GM23248 (cell line): ENCODE measurements at regions not wholly inside any gene's neighbourhood (a gene's known extent, or its start where the extent isn't known, plus 50 kb on each side); places are given as distances from the start of the nearest gene placed in this dataset.
A peak's percentile ranks its signal among the peaks of the same experiment; 100 is the strongest.

Experiments used
- DNase-seq: peaks from one replicate; pipeline ENCODE4 v3.0.0-alpha.2; 2015
- H2AFZ ChIP-seq: fragments of 200-600 bp; sonication (generic); 2 replicates; pipeline ENCODE4 v1.6.1; 2016; ENCODE audit warnings: antibody characterized with exemption
- H3F3A ChIP-seq: fragments of 200-600 bp; sonication (generic); 2 replicates; pipeline ENCODE4 v1.6.1; 2016; ENCODE audit warnings: mild to moderate bottlenecking, antibody characterized with exemption, mixed run types; ENCODE audit not compliant: insufficient read depth
- H3K27ac ChIP-seq: fragments of 200-600 bp; sonication (generic); 2 replicates; pipeline ENCODE4 v1.5.1; 2016; ENCODE audit warnings: mild to moderate bottlenecking
- H3K27me3 ChIP-seq: fragments of 200-600 bp; sonication (generic); replicated peaks from 2 replicates; pipeline ENCODE4 v1.6.1; 2016; ENCODE audit warnings: mild to moderate bottlenecking; ENCODE audit not compliant: insufficient read depth
- H3K36me3 ChIP-seq: fragments of 200-600 bp; sonication (generic); 2 replicates; pipeline ENCODE4 v1.6.1; 2016; ENCODE audit warnings: low read depth, mild to moderate bottlenecking
- H3K4me1 ChIP-seq: fragments of 200-600 bp; sonication (generic); 2 replicates; pipeline ENCODE4 v1.6.1; 2016; ENCODE audit warnings: mild to moderate bottlenecking; ENCODE audit not compliant: insufficient read depth
- H3K4me2 ChIP-seq: fragments of 200-600 bp; sonication (generic); one replicate; pipeline ENCODE4 v1.6.1; 2016; ENCODE audit warnings: mild to moderate bottlenecking; ENCODE audit not compliant: unreplicated experiment
- H3K4me3 ChIP-seq: fragments of 200-600 bp; sonication (generic); 2 replicates; pipeline ENCODE4 v1.5.1; 2016; ENCODE audit warnings: mild to moderate bottlenecking
- H3K79me2 ChIP-seq: fragments of 200-600 bp; sonication (generic); 2 replicates; pipeline ENCODE4 v1.6.1; 2016; ENCODE audit warnings: mild to moderate bottlenecking; ENCODE audit not compliant: insufficient read depth
- H3K9ac ChIP-seq: fragments of 200-600 bp; sonication (generic); 2 replicates; pipeline ENCODE4 v1.6.1; 2016; ENCODE audit warnings: mild to moderate bottlenecking
- H3K9me2 ChIP-seq: fragments of 200-600 bp; sonication (generic); 2 replicates; pipeline ENCODE4 v1.6.1; 2016; ENCODE audit warnings: mixed run types, mild to moderate bottlenecking, moderate library complexity; ENCODE audit not compliant: insufficient read depth
- H3K9me3 ChIP-seq: fragments of 200-600 bp; sonication (generic); one replicate; pipeline ENCODE4 v1.6.1; 2017; ENCODE audit warnings: low read depth
- H4K20me1 ChIP-seq: fragments of 200-600 bp; sonication (generic); 2 replicates; pipeline ENCODE4 v1.6.0; 2016; ENCODE audit not compliant: insufficient read depth
- EZH2 ChIP-seq: fragments of 200-600 bp; sonication (generic); IDR thresholded peaks from 2 replicates; pipeline ENCODE4 v1.6.1; 2018; ENCODE audit warnings: antibody characterized with exemption, mild to moderate bottlenecking; ENCODE audit not compliant: insufficient read depth, poor library complexity, severe bottlenecking
- EZH2phosphoT487 ChIP-seq: fragments of 200-600 bp; sonication (generic); IDR thresholded peaks from 2 replicates; pipeline ENCODE4 v1.6.1; 2018; ENCODE audit warnings: antibody characterized with exemption, moderate library complexity, mild to moderate bottlenecking, low read depth; ENCODE audit not compliant: insufficient read depth
- WGBS, 2 experiments: methylation state at CpG; one replicate each; pipeline ENCODE4 v1.1.6; 2015 to 2017; ENCODE audit warnings: low lambda C conversion rate in 2 of 2, low coverage in 1 of 2; ENCODE audit errors: missing lambda C conversion rate in 2 of 2; 5-methylcytosine and 5-hydroxymethylcytosine counted together
- in situ Hi-C: fragments of 300-500 bp; cut with MboI; formaldehyde crosslinking; loops from 2 replicates; pipeline ENCODE4 v1.15.0; 2020

GRCh38 chr2:145687442-145688134, 1167.7 kb upstream of the ZEB2 start:
- TF ChIP-seq EZH2phosphoT487 (no peak), EZH2 (no peak)
- Histone ChIP-seq H2AFZ (no peak overlapping the region), H3K4me2 (no peak overlapping the region), H3K79me2 (no peaks in the 10 kb centered on the region), H3K9me2 (no peaks in the 10 kb centered on the region), H3K36me3 (no peaks in the 10 kb centered on the region), H3K9ac (no peak overlapping the region), H3K4me3 (no peak overlapping the region), H3F3A (0 out of 2 replicates have a peak, but pooled peaks cover 8% of the 10 kb centered on the region), H3K27me3 (no peaks in the 10 kb centered on the region), H3K27ac (no peak overlapping the region), H4K20me1 (no peaks in the 10 kb centered on the region), H3K9me3 (no peaks in the 10 kb centered on the region), H3K4me1 (peaks cover 10% of the 10 kb centered on the region)
- in situ Hi-C loops = no loop called here
- WGBS, 2 experiments = 63 to 69% methylated on average over 4 of the region's 4 CpGs
- peak; percentile 0 for DNase-seq

DNA sequence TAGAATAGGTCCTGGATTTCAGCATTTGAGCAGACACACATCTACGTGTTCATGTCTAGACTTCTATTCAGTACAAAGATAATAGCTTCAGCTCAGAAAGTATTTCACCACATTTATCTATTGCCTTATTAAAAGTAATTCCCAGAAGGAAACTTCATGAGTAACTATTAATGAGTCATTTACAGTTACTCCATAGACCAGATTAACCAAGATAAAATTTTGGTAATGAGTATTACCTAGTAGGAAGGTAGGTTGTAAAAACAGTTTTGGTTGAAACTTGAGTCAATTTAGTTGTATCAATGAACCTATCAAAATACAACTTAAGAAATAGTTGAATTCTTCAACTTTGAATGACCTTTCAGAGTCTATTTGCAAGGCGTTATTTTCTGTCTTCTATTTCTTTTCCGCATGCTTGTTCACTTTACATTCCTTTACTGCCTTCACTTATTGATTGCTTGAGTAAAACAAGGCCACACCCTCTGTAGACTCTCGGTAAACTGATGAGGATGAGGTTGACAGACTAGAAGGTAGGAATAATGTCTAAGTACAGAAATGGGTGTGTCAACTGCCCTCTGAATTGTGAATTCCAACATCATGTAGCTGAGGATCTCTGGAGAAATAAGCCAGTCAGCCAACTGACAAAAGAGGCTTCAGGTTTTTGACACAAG, 1165.6 kb upstream of the ZEB2 start:
- H3F3A ChIP-seq = 0 out of 2 replicates have a peak, but pooled peaks cover 5% of the 10 kb centered on the region
- H3K27ac ChIP-seq = no peak overlapping the region
- H3K9me3 ChIP-seq = no peaks in the 10 kb centered on the region
- no peak overlapping the region for H2AFZ ChIP-seq
- TF ChIP-seq EZH2phosphoT487 (no peak), EZH2 (no peak)
- no peaks in the 10 kb centered on the region for H3K9me2 ChIP-seq
- WGBS, 2 experiments = 85 to 87% methylated on average over 4 of the region's 4 CpGs
- DNase-seq = peak; percentile 55
- no peaks in the 10 kb centered on the region for H3K27me3 ChIP-seq
- H4K20me1 ChIP-seq = no peaks in the 10 kb centered on the region
- no peak overlapping the region for H3K9ac ChIP-seq
- H3K4me1 ChIP-seq = peaks cover 15% of the 10 kb centered on the region
- no peak overlapping the region for H3K4me3 ChIP-seq
- H3K4me2 ChIP-seq = no peak overlapping the region
- no peaks in the 10 kb centered on the region for H3K79me2 ChIP-seq
- H3K36me3 ChIP-seq = no peaks in the 10 kb centered on the region
- in situ Hi-C loops = no loop called here

DNA sequence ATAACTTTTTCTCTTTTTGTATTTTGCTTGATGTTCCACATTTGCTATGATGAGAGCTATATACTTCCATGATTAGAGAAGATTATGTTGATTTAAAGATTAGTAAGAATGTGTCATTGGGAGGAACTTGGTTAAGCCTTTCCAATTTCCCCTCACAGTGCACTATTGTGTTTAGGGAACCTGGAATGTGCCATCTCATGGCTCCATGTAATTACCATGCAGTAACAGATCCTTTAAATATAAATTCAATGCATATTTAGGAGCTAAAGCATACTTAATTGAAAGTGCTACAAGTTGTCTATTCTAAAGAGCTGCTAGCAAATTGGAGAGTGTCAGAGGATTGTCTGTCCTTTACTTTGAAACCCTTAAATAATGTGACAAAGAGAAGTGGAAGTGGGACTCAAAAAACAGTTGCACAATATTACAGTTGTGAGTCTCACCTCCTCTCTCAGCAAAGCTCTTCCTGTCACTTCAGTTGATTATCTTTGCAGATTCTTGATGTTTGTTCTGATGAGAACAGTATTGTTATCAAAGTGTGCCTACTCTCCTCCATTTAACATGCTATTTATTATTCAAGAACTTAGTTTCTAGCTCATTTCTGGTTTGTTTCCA, 1162.7 kb upstream of the ZEB2 start:
- Histone ChIP-seq H3K27me3 (no peaks in the 10 kb centered on the region), H4K20me1 (no peaks in the 10 kb centered on the region), H3K9ac (no peak overlapping the region), H3K36me3 (no peaks in the 10 kb centered on the region), H3K9me3 (no peaks in the 10 kb centered on the region), H3K4me3 (no peak overlapping the region), H3K27ac (no peak overlapping the region), H3K4me1 (peaks cover 15% of the 10 kb centered on the region), H3K4me2 (no peak overlapping the region), H2AFZ (peak overlapping the region; percentile 11; the same call in 1 of the 2 replicates), H3K9me2 (no peaks in the 10 kb centered on the region; the same call in 1 of the 2 replicates), H3F3A (0 out of 2 replicates have a peak, but pooled peaks cover 5% of the 10 kb centered on the region), H3K79me2 (no peaks in the 10 kb centered on the region)
- TF ChIP-seq EZH2 = no peak
- no peak for TF ChIP-seq EZH2phosphoT487
- DNase-seq = peak; percentile 33
- in situ Hi-C loops = no loop called here

GRCh38 chr2:145680276-145680675, 1160.4 kb upstream of the ZEB2 start:
- H3K36me3 ChIP-seq = no peaks in the 10 kb centered on the region
- peaks cover 10% of the 10 kb centered on the region for H3K4me1 ChIP-seq
- H3K9me3 ChIP-seq = no peaks in the 10 kb centered on the region
- no peaks in the 10 kb centered on the region for H3K79me2 ChIP-seq
- no peaks in the 10 kb centered on the region for H4K20me1 ChIP-seq
- in situ Hi-C loops = no loop called here
- no peak overlapping the region for H3K9ac ChIP-seq
- H2AFZ ChIP-seq = no peak overlapping the region
- no peak for TF ChIP-seq EZH2phosphoT487
- TF ChIP-seq EZH2 = no peak
- no peaks in the 10 kb centered on the region for H3K27me3 ChIP-seq
- DNase-seq = no peak
- no peak overlapping the region for H3K27ac ChIP-seq
- 89 to 93% methylated on average over 2 of the region's 2 CpGs for WGBS, 2 experiments
- H3K4me3 ChIP-seq = no peak overlapping the region
- 0 out of 2 replicates have a peak, but pooled peaks cover 5% of the 10 kb centered on the region for H3F3A ChIP-seq
- H3K4me2 ChIP-seq = no peak overlapping the region
- H3K9me2 ChIP-seq = no peaks in the 10 kb centered on the region; the same call in 1 of the 2 replicates
